ENCODE measurements at regions not wholly inside any gene's neighbourhood (a gene's known extent, or its start where the extent isn't known, plus 50 kb on each side); places are given as distances from the start of the nearest gene placed in this dataset.
"Not testable (repeated sequence)": the region's sequence is repeated elsewhere in the genome, so short reads cannot be mapped to it uniquely, and the experiment has no call there.

- DNase-seq (ENCODE audit: low read depth), result no peak
Measured at GRCh38 chrX:104513162-104513561, 52.8 kb upstream of the IL1RAPL2 start.

GRCh38 chrX:104510801-104511200 is 55.2 kb upstream of the IL1RAPL2 start:
- DNase-seq (ENCODE audit: low read depth), result no peak

- no peak for DNase-seq (ENCODE audit: low read depth)
Measured at GRCh38 chrX:104502460-104502859, 63.5 kb upstream of the IL1RAPL2 start.

- peak; percentile 1 for DNase-seq (ENCODE audit: low read depth)
Measured at GRCh38 chrX:104488811-104489210, 77.2 kb upstream of the IL1RAPL2 start.

GRCh38 chrX:104486691-104487090 is 79.3 kb upstream of the IL1RAPL2 start:
- DNase-seq (ENCODE audit: low read depth), result no peak

- DNase-seq (ENCODE audit: low read depth), result no peak
Measured at GRCh38 chrX:104482757-104483156, 83.2 kb upstream of the IL1RAPL2 start.

GRCh38 chrX:104469771-104470170 is 96.2 kb upstream of the IL1RAPL2 start:
- no peak for DNase-seq (ENCODE audit: low read depth)

- DNase-seq (ENCODE audit: low read depth), result no peak
Measured at GRCh38 chrX:104459796-104460195, 106.2 kb upstream of the IL1RAPL2 start.

GRCh38 chrX:104457130-104457529 is 108.9 kb upstream of the IL1RAPL2 start:
- DNase-seq (ENCODE audit: low read depth), result not testable (repeated sequence)

- DNase-seq (ENCODE audit: low read depth), result no peak
Measured at GRCh38 chrX:104450316-104450715, 115.7 kb upstream of the IL1RAPL2 start.

- DNase-seq (ENCODE audit: low read depth), result no peak
Measured at GRCh38 chrX:104445591-104445990, 120.4 kb upstream of the IL1RAPL2 start.

GRCh38 chrX:104435249-104435648 is 130.8 kb upstream of the IL1RAPL2 start:
- DNase-seq (ENCODE audit: low read depth), result no peak

GRCh38 chrX:104432321-104432720 is 133.7 kb upstream of the IL1RAPL2 start:
- no peak for DNase-seq (ENCODE audit: low read depth)

- no peak for DNase-seq (ENCODE audit: low read depth)
Measured at GRCh38 chrX:104430742-104431119, 135.3 kb upstream of the IL1RAPL2 start.

GRCh38 chrX:104430072-104430741 is 135.8 kb upstream of the IL1RAPL2 start:
- no peak for DNase-seq (ENCODE audit: low read depth)

GRCh38 chrX:104428231-104428630 is 137.8 kb upstream of the IL1RAPL2 start:
- peak; percentile 17 for DNase-seq (ENCODE audit: low read depth)

GRCh38 chrX:104427693-104428092 is 138.3 kb upstream of the IL1RAPL2 start:
- DNase-seq (ENCODE audit: low read depth), result no peak

GRCh38 chrX:104427073-104427472 is 138.9 kb upstream of the IL1RAPL2 start:
- DNase-seq (ENCODE audit: low read depth), result no peak

GRCh38 chrX:104420907-104421306 is 145.1 kb upstream of the IL1RAPL2 start:
- no peak for DNase-seq (ENCODE audit: low read depth)

GRCh38 chrX:104419926-104420325 is 146.1 kb upstream of the IL1RAPL2 start:
- no peak for DNase-seq (ENCODE audit: low read depth)

GRCh38 chrX:104419211-104419610 is 146.8 kb upstream of the IL1RAPL2 start:
- peak; percentile 62 for DNase-seq (ENCODE audit: low read depth)

- DNase-seq (ENCODE audit: low read depth), result no peak
Measured at GRCh38 chrX:104411800-104412199, 154.2 kb upstream of the IL1RAPL2 start.

GRCh38 chrX:104400387-104400786 is 145.7 kb upstream of the ESX1 start:
- no peak for DNase-seq (ENCODE audit: low read depth)

GRCh38 chrX:104392350-104392749 is 137.6 kb upstream of the ESX1 start:
- no peak for DNase-seq (ENCODE audit: low read depth)

Data from HT1080 (cell line).